ENCODE measurements at regions not wholly inside any gene's neighbourhood (a gene's known extent, or its start where the extent isn't known, plus 50 kb on each side); places are given as distances from the start of the nearest gene placed in this dataset.
"Not testable (repeated sequence)": the region's sequence is repeated elsewhere in the genome, so short reads cannot be mapped to it uniquely, and the experiment has no call there.

- DNase-seq: no peak
These were observed 61.9 kb downstream of the HSPA13 start for GRCh38 chr21:14321042-14321441.

- no peak for DNase-seq
These were observed 63.1 kb downstream of the HSPA13 start for GRCh38 chr21:14319805-14320204.

GRCh38 chr21:14318578-14318977 is 64.4 kb downstream of the HSPA13 start:
- no peak for DNase-seq

GRCh38 chr21:14317507-14317906 is 65.4 kb downstream of the HSPA13 start:
- DNase-seq: no peak

- DNase-seq: no peak
These were observed 69.6 kb downstream of the HSPA13 start for GRCh38 chr21:14313300-14313699.

- no peak for DNase-seq
These were observed 70.1 kb downstream of the HSPA13 start for GRCh38 chr21:14312871-14313270.

- DNase-seq: no peak
These were observed 74.7 kb downstream of the HSPA13 start for GRCh38 chr21:14308234-14308633.

- peak; percentile 0 for DNase-seq
These were observed 76.6 kb downstream of the HSPA13 start for GRCh38 chr21:14306126-14306907.

- no peak for DNase-seq
These were observed 79.0 kb downstream of the HSPA13 start for GRCh38 chr21:14303731-14304488.

- no peak for DNase-seq
These were observed 82.9 kb downstream of the HSPA13 start for GRCh38 chr21:14300074-14300473.

- no peak for DNase-seq
These were observed 74.6 kb downstream of the RBM11 start for GRCh38 chr21:14290576-14290975.

- DNase-seq: no peak
These were observed 73.0 kb downstream of the RBM11 start for GRCh38 chr21:14288922-14289321.

GRCh38 chr21:14285147-14285761 is 69.3 kb downstream of the RBM11 start:
- DNase-seq: no peak

- no peak for DNase-seq
These were observed 68.5 kb downstream of the RBM11 start for GRCh38 chr21:14284481-14284880.

GRCh38 chr21:14281188-14281900 is 65.4 kb downstream of the RBM11 start:
- not testable (repeated sequence) for DNase-seq

Data from fibroblast of skin of scalp (primary cell).